Fibroblast of skin of right quadriceps (primary cell): ENCODE measurements at regions not wholly inside any gene's neighbourhood (a gene's known extent, or its start where the extent isn't known, plus 50 kb on each side); places are given as distances from the start of the nearest gene placed in this dataset.

Experiments used
- DNase-seq: peaks from one replicate; pipeline ENCODE4 v3.0.0-alpha.2; 2013

DNA sequence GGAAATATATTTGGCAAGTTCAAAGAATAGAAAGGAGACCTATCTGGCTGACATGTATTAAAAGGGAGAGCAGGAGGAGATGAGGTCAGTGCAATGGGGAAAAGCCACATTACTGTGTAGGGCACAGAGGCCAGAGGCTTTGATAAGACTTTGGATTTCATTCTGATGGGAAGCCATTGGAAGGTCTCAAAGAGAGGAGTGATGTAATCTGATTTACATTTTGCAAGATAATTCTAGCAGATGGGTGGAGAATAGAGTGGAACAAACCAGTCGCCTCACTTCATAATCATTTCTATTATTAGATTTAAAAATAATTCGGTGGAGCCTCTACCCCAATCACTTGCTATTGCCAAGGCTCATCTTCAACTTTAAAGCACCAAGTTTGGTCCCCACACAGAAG lies 278.4 kb upstream of the ZC3H12C start:
- DNase-seq: no peak

DNA sequence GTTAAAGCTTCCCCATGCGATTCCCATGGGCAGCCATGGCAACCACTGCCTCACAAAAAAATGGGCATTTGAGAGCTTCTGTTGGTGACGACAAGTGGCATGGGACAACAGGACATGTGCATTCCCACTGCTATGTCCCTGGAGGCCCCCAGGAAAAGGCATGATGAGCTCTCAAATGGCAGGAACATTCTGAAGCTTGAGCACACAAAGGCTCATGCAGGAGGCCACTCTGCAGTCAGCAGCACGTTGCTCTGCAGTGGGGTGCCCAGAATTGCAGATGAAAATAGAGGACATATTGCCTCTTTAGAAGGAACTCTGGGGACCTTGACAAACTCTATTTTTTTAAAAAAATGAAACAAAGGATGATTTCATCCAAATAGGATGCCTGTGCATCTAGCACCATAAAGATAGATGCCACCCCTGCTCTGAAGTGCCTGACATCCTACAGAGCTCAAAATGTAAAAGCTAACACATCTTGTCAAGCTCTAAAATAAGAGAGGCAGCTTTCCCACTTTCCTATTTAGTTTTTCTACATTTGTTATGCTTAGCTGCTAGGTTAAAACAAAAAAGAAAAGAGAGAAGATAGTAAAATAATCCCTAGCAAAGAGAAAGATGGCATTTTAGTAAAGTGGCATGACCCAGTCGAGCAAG lies 277.6 kb upstream of the ZC3H12C start:
- DNase-seq: no peak

DNA sequence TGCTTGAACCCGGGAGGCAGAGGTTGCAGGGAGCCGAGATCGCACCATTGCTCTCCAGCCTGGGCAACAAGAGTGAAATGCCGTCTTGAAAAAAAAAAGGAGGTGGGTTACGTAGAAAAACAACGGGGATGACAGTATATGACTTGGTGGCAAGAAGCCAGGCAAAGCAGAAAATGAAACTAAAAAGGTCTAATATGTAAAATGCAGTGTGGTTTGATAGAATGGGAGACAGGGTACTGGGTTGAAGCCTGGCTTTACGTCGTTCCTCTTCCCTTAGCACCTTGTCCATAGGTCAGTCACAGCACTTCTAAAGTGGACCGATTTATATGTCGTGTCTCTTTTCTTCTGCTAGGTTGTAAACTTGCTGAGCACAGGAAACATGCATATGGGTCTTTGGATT lies 274.9 kb upstream of the ZC3H12C start:
- DNase-seq: no peak

DNA sequence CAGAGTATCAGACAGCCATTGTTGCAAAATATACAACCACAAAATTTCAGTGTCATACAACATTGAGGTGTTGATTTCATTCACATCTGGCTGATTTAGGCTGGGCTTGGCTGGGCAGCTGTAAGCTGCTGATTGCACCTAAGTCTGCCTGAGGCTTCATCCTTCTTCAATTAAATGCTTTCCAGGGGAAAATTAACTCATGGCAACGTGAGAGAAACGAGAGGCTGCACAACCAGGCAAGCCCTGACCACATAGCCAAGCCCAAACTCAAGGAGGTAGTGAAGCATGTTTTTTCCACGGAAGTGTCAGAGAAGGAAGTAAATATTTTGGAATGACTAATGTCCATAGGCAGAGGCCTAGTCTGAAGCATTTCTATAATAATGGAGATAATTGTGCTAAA lies 273.8 kb upstream of the ZC3H12C start:
- DNase-seq: no peak

DNA sequence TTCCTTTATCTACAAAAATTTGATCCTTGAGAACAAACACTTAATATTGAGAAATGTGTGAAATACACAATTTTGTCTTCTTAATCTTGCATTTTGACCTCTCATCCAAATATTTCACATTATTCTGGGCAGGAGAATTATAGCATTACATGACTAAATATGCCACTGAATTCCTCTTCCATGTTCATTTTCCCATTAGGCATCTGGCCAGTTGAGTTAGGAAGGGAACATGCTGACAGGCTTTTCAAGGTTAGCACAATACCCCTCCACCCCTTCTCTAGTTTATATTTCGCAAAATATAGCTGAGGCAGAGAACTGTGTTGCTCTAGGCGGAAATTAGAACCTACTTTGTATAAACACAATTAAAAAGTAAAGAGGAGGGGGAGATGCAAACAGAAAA lies 271.7 kb upstream of the ZC3H12C start:
- peak; percentile 52 for DNase-seq

DNA sequence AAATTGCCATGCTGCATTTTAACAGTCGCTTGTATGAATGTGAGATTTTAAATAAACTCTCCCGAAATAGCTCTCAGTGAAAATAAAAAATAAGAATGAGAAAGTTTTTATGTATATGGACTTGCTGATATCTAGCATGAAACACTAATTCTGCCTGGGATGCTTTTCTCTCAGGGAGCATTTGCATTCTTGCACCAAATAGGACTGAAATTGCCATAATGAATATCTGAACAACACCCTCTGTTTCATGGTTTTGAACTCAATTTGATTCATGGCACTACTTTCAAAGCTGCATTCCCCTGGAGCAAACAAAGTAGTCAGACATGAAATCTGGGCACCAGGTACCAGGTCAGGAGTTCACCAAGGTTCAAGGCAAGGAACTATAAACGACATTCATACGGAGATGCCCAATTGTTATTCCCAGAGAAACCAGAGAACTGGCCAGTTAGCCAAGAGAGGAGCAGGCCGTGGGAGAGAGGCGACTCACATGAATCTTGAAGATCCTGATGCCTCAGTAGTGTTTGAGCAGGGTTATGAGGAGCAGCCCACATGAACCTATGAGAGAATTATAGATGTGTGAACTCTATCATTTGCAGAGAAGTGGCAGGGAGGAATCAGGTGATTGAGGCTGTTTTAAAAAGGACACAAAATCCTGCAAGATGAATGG lies 270.6 kb upstream of the ZC3H12C start:
- DNase-seq: no peak

DNA sequence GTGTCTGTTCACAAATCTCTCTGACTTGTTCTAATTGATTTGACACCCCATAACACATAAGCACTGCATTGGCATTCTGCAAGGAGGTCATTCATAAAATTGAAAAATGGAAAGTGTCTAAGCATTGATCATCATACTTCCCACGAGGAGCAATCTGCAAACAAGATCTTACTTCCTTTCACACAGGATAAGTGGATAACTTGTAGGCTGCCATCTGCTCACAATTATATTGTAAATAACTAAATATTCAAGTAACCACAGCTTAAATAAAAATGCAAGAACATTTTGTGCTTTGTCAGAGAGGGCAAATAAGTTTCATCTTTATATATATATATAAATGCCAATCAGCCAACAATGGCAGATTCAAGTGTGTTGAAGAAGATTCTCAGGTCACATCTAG lies 264.8 kb upstream of the ZC3H12C start:
- DNase-seq: no peak

DNA sequence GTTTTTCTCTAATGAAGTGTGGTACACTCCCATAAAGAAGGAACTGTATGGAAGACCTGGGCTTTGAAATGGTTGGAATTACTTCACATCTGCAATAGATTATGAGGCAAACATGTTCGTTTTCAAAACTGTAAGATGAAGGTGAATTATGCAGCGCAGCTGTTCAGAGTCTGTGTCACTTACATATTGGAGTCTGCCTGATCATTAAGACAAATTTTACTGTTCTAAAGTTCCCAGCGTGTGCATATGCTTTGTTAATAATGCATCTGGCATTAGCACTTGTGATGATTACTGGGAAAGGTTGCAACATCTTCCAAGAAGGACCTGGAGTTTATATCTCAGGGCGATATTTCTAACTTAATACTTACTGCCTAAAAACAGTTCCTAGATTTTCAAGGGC lies 255.2 kb upstream of the ZC3H12C start:
- DNase-seq: peak; percentile 46

DNA sequence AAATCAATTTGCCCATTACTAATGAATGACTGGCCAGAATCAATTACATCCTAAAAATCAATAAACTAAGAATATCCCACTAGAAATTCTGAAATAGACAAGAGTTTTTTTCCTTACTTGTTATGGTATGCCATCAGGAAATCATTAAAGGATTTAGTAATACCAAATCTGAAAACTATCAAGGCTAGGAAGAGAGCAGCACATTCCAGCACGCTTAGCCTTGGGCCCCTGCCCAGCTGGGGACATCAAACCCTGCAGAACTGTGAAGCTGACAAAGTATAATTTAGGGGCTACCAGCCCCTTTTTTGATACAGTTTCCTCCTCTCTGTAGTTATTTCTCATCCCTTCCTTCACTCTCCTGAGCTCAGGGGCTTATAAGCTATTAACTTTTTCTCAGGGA lies 247.8 kb upstream of the ZC3H12C start:
- DNase-seq: peak; percentile 80

DNA sequence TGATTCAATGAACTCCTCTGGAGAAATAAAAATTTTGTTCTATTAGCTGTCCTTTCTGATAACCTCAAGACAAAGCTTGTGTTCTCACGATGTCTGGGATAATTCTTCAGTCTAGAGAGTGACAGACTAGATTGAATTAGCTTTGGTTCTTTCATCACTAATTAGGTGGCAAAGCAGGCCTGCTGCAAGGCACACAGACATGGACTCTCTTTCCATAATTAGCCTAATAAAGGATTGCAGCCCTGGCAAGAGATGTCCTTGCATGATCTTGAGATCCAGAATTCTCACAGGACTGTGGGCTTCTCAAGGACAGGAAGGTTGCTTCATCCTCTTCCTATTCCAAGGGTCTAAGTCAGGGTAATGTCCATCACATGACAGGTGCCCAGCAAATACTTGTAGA lies 245.6 kb upstream of the ZC3H12C start:
- no peak for DNase-seq

DNA sequence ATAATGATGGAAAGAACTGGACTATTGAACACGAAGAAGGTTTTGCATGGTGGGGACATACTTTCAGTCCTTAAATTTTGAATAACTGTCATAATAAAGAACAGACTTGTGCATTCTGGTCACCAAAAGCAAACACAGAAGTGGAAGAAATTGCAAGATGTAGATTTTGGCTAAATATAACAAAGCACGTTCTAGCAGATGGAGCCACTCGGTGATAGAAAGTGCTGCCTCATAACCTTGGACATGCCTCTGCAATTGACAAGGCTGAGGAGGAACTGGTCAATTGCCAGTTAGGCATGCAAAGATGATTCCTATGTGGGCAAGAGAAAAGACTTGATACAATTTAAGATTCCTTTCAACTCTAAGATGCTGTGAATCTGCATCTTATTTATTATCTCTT lies 244.1 kb upstream of the ZC3H12C start:
- DNase-seq: no peak

DNA sequence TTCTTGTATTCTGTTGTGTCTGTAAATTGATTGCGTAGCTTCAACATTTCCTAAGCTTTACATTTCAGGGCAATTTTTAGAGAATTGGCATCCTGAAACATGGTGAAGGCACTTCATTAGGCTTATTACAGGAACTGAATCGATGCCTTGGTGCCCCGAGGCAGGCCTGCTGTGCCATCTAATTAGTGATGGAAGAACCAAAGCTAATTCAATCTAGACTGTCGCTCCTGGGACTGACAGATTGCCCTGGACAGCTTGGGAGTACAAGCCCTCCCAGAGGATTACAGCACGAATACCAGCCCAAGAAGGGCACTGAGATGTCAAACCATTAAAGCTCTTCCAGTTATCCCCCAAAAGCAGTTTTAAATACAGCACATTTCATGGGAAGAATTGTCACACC lies 243.2 kb upstream of the ZC3H12C start:
- no peak for DNase-seq

DNA sequence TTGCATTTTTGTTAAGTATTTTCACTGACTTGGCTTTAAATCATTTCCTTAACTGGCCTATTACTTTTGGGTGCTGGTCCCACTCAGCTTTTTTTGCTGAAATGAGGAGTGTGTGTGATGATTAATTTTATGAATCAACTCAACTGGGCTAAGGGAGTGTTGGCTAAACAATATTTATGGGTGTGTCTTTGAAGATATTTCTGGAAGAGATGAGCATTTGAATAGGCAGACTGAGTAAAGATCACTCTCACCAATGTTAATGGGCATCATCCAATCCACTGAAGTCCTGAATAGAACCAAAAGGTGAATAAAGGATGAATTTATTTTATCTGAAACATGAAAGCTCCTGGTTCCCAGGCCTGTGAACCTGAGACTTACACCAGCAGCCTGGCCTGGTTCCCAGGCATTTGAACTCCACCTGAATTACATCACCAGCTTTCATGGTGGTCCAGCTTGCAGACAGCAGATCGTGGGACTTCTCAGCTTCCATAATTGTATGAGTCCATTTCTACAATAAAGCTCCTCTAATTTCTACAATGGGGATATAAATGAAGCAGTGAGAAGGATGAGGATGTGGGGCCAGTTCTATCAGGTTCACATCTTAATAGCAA lies 241.3 kb upstream of the ZC3H12C start:
- DNase-seq: peak; percentile 40

DNA sequence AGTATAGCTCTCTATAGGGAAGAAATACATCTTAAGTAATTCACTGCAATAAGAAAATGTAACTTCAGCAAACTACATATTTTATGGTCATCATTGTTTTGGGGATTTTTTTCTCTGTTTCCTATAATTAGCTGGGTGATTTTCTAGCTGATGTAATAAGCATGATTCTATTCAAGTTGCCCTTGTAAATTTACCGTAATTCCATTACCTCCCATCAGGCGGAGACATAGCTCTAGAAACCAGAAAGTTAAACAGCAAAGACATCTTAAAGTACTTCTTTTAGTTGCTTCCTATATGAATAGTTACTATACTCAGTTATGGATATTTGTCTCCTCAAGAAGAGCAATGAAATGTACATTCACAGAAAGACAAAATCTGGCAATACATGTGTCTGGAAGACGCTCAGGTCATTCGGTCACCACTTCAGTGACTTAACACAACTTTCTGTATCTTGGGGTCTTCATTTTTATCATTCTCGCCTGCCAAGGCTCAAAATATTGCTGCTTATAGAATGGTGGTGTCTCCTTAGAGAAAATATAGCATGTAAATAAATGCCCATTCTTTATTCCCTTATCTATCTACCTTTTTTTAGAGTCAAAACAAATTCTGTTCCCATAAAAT lies 239.9 kb upstream of the ZC3H12C start:
- peak; percentile 80 for DNase-seq

DNA sequence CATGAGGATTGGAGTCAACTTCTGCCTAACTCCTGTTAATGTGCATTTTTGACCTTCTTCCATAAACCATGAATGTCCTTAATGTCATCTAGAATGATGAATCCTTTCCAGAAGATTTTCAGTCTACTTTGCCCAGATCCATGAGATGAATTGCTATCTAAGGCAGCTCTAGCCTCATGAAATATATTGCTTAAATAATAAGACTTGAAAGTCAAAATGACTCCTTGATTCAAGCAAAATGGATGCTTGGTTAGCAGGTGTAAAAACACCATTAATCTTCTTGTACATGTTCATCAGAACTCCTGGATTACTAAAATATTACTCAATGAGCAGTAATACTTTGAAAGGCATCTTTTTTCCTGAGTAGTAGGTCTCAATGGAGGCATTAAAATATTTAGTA lies 238.5 kb upstream of the ZC3H12C start:
- no peak for DNase-seq

DNA sequence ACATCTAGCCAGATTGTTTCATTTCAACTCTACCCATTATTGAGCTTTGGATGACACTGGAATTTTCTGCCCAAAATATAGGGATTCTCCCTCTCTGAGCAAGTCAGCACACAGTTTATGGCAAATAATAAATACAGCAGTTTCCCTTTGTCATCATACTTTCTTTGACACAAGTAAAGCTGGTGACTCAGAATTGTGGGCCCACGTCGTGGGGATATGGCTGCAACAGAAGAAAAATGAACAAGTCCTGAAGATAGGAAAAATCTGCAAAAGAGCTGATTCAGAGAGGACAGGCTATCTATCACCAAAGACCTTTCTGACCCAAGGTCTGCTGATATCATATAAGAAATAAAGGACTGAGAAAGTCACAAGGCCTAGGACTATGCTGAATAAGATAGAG lies 236.3 kb upstream of the ZC3H12C start:
- peak; percentile 17 for DNase-seq

DNA sequence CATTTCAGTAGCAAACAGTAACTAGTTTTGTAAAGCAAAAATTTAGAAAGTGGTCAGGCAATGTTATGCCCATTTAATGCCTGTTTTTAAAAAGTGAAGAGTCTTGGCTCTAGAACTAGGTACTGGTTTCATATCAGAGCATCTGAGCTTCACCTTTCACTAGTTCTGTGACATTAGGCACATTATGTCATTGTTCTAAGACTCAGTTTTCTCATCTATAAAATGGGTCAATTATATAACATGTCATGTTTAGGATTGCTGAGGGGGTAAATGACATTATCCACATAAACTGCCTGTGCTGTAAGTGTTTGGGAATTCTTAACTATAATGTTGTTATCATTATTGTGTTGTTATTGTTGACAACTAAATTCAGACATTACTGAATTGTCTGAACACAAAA lies 235.6 kb upstream of the ZC3H12C start:
- DNase-seq: no peak

DNA sequence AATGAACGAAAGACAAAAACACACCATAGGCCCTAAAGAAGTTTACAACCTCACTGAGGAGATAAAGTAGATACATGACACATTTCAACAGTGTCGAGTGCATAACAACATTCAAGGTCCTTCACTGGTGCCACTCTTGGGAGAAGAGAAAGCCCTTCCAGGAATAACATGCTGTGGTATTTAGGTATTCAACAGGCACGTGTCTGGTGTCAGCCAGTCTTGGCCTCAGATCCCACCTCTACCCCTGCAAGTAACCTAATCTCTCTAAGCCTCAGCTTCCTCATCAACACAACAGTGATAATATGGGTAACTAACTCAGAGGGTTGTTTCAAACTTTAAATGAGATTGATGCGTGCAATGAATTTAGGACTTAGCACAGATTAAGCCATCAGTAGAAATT lies 235.0 kb upstream of the ZC3H12C start:
- DNase-seq: no peak

DNA sequence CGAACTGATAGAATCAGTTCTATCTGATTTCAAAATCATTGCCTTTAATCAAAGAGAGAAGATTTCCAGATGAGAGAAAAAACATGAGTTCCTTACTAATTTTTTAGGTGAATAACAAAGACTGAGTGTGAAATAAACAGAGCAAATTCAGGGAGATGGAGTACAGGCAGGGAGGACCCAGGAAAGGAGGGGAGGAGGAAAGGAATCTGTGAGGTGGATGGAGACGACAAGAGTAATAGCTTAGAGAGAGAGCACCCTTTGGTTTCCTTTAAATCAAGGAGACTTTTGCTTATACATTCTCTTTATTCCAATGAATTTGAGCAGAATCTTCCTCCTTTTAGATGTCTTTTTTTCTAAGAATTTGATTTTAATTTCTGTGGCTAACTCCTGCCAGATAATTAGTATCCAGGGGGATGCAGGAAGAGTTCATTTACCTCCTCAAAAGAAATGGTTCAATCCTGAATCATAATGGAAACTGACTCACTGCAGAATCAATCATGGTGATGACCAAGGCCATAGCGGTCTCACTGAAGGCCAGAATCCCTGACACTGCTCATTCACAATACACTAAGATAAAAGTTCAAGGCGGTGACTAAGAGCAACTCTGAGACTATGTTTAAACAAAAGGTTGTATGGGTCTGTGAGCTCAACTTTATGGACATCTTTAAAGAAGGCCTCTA lies 234.0 kb upstream of the ZC3H12C start:
- peak; percentile 55 for DNase-seq

DNA sequence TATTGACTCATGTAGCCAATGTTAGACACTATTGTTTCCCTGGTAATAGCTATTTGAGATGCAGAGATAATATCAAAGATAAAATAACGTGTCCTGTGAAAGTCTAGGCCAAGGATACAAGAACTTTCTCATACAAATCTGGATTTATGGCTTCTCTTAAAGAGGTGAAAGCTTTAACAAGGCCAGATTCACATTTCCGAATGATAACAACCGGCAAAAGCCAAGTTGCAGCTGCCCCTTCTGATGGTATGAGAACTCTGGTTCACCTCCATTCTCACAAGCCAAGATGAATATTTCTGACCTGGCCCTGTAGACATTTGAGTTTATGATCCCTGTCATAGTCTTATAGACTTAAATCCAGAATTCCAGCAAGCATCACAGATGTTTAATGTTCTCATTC lies 230.4 kb upstream of the ZC3H12C start:
- DNase-seq: no peak

DNA sequence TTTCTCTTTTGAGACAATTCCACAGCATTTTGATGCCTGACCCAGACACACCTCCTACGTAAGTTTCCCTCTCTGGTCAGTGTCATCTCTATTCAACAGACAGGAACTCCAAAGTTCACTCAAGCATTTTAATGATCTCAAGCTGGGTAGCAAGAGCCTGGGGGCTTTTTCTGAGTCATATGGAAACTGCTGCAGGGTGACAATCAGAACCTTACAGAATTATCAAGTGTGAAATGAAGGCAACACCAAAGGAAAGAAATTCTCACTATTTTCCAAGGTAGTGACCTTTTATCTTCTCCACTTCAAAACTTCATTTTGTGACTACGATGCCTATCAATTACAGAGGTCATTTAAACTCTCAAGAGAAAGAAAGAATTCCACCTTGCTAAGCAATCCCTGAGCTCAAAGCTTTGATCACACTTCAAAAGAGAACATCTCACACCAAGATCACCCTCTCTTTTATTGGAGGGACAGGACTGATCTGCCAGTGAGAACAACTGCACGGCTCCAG lies 229.0 kb upstream of the ZC3H12C start:
- DNase-seq: no peak

DNA sequence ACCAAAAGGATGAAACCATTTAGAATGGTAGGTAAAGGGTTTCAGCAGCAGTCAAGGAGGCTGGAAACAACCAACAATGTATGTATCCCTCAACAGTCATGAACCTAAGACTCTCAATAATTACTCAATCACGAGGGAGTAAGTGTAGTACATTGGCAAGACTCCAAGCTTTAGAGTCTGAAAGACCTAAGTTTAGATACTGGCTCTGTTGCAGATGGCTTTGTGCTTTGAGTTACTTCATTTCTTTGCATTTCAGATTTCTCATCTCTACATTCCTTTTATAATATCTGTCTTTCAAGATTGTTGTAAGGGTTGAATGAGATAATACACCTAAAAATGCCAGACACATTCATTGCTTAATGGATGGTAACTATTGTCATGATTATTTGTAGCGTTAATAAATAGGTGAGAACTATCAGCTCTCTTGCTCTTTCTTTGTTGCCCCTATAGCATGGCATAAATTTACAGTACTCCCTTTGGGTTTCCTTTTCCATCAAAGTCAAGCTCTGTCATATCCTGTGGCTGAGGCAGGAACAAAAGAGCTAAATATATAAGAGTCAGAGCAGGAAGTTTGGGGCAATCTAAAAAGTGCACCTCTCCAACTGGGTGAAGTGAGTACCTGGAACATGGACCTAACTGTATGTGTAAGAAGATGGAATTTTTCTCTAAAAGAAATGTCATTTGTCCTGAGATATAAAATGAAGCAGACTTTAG lies 228.2 kb upstream of the ZC3H12C start:
- DNase-seq: peak; percentile 64
